IPS-15b (cell line): ENCODE measurements at regions not wholly inside any gene's neighbourhood (a gene's known extent, or its start where the extent isn't known, plus 50 kb on each side); places are given as distances from the start of the nearest gene placed in this dataset.
"Not testable (repeated sequence)": the region's sequence is repeated elsewhere in the genome, so short reads cannot be mapped to it uniquely, and the experiment has no call there.

Experiments used
- H3K27me3 ChIP-seq: one replicate; pipeline ENCODE4 v1.6.1; 2013; ENCODE audit warnings: low read length; ENCODE audit not compliant: control insufficient read depth, insufficient read depth
- H3K36me3 ChIP-seq: one replicate; pipeline ENCODE4 v1.6.1; 2013; ENCODE audit warnings: low read length; ENCODE audit not compliant: control insufficient read depth, insufficient read depth
- H3K4me1 ChIP-seq: one replicate; pipeline ENCODE4 v1.6.1; 2013; ENCODE audit warnings: mild to moderate bottlenecking, low read length; ENCODE audit not compliant: control insufficient read depth, insufficient read depth
- H3K4me3 ChIP-seq: one replicate; pipeline ENCODE4 v1.5.1; 2013; ENCODE audit warnings: low read depth, low read length
- H3K9ac ChIP-seq: one replicate; pipeline ENCODE4 v1.6.1; 2013; ENCODE audit warnings: low read depth, mild to moderate bottlenecking, low read length
- H3K9me3 ChIP-seq: one replicate; pipeline ENCODE4 v1.6.1; 2013; ENCODE audit warnings: mild to moderate bottlenecking, low read length; ENCODE audit not compliant: control insufficient read depth, insufficient read depth

DNA sequence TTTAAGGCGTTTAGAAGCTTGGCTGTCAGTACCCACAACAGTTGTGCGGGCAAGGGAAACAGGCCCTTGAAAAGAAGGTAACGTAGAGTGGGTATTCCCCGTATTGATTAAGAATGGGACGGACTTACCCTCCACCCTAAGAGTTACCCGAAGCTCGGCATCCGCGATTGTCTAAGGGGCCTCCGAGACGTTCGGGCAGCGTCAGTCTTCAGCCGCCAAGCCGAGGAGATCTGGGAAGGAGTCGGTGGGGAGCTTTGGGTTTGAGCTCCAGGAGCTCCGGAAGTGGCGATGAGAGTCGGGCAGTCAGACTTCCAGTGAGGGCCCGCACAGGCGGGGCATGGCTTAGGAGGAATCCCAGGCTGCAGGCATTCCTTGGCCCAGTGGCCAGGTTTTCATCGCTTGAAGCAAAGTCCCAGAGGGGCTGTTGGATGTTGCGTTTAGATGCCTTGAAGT, 748.2 kb upstream of the ADGRB3 start:
- no peak overlapping the region for H3K9ac ChIP-seq
- no peak overlapping the region for H3K4me3 ChIP-seq
- no peaks in the 10 kb centered on the region for H3K27me3 ChIP-seq
- H3K36me3 ChIP-seq, result no peaks in the 10 kb centered on the region
- H3K9me3 ChIP-seq, result no peaks in the 10 kb centered on the region
- no peaks in the 10 kb centered on the region for H3K4me1 ChIP-seq

DNA sequence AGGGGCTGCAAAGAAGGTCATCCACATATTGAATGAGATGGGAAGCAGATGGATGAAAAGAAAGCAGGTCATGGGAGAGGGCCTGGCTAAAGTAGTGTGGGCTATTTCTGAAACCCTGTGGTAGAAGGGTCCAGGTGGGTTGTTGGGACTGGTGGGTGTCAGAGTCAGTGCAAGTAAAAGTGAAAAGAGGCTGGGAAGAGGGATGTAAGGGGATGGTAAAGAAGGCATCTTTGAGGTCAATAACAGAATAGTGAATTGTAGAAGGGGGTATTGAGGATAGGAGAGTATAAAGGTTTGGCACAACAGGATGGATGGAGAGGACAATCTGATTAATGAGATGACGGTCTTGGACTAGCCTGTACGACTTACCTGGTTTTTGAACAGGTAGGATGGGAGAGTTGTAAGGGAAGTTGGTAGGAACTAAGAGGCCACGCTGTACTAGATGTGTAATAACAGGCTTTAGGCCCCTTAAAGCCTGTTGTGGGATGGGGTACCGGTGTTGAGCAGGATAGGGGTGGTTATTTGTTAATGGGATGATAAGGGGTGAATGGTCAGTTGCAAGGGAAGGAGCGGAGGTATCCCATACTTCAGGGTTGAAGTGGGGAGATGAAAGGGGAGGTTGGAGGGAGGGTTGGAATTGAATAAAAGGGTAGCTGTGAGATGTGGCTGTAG, 748.9 kb upstream of the ADGRB3 start:
- H3K9ac ChIP-seq, result no peak overlapping the region
- H3K9me3 ChIP-seq, result no peaks in the 10 kb centered on the region
- H3K4me3 ChIP-seq, result no peak overlapping the region
- H3K36me3 ChIP-seq, result no peaks in the 10 kb centered on the region
- H3K27me3 ChIP-seq, result no peaks in the 10 kb centered on the region
- no peaks in the 10 kb centered on the region for H3K4me1 ChIP-seq

DNA sequence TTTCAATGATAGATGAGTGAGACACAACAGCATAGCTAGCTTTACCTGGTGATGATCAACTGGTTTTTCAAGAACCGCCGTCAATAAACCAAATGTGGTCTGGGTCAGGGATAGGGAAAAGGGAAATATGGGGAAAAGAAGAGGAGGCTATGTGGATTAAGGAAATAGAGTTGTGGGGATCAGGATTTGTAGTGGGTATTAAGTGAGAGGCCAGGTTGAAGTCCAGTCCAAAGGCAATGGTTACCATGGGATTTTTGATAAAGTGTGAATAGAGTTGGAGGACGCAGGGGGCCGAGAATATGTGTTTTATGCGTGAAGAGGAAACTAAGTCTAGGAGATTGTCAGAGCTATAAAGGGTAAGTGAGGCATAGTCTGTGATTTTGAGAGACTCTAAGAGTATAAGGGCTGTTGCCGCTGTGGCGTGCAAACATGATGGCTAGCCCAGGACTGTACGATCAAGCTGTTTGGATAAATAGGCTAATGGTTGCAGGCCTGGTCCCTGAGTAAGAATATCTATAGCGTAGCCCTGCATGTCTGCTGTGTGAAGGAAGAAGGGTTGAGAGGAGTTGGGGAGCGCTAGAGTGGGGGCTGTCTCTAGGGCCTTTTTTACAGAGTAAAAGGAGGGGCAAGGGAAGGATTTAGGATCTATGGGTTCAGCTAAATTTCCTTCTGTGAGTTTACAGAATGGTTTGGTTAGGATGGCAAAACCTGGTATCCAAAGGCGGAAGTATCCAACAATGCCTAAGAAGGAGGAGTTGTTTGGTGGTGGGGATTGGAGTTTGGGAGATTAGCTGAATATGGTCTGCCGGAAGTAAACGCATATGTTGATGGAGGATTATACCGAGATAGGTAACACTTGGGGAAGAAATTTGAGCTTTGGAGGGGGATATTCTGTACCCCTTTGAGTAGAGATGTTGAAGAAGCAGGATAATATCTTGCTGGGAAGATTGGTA, 749.7 kb upstream of the ADGRB3 start:
- H3K27me3 ChIP-seq, result no peaks in the 10 kb centered on the region
- H3K9me3 ChIP-seq, result no peaks in the 10 kb centered on the region
- H3K4me1 ChIP-seq, result no peaks in the 10 kb centered on the region
- H3K4me3 ChIP-seq, result no peak overlapping the region
- no peaks in the 10 kb centered on the region for H3K36me3 ChIP-seq
- H3K9ac ChIP-seq, result no peak overlapping the region

DNA sequence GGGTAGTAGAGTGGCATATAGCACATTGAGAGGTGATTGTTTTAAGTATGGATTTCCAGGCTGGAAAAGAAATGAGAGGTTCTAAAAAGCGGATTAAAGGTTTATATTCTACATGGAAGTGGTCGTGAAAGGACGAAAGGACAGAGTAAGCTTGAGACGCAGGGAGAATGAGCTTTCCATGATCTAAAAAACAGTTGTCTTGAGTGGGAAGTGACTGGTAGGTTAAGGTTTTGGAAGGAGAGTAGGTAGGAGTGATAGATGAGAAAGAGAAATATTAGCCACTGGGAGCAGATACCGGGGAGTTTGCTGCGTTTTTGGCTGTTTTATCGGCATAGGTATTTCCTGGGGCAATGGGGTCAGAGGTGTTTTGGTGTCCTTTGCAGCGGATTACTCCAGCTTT, 750.6 kb upstream of the ADGRB3 start:
- no peaks in the 10 kb centered on the region for H3K27me3 ChIP-seq
- H3K9ac ChIP-seq, result no peak overlapping the region
- H3K4me3 ChIP-seq, result no peak overlapping the region
- no peaks in the 10 kb centered on the region for H3K4me1 ChIP-seq
- H3K36me3 ChIP-seq, result no peaks in the 10 kb centered on the region
- H3K9me3 ChIP-seq, result no peaks in the 10 kb centered on the region

DNA sequence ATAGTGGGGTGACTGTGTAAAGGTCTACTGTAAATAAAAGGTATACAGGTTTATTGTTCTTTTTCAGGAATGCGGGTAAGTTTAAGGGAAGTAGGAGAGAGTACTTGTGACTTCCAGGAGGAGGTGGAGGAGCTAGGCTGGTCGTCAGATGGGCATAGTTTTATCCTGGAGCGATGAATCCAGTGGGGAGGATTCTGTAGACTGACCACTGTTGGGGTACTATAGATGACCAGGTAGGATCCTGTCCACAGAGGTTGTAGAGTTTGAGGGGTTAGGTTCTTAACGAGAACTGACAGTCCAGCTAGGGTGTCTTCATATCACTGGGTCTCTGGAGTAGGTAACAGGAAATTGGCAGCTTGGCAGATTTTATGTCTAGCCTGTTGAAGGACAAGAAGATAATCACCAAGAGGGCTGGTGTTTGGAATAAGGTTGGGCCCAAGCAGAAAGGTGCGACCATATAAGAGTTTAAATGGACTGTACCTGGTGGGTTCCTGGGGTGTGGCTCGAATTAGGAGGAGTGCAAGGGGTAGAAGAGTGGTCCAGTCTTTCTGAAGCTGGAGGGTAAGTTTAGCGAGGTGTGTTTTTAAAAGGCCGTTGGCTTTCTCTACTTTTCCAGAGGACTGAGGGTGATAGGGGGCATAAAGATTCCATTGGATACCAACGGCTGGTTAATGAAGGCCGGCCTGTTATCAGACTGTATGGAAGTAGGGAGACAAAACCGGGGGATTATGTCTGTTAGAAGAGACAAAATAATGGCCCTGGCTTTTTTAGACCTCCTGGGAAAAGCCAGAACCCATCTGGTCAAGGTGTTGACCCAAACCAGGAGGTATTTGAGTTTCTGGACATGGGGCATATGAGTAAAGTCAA, 751.3 kb upstream of the ADGRB3 start:
- H3K9me3 ChIP-seq, result no peaks in the 10 kb centered on the region
- H3K4me3 ChIP-seq, result no peak overlapping the region
- no peaks in the 10 kb centered on the region for H3K36me3 ChIP-seq

DNA sequence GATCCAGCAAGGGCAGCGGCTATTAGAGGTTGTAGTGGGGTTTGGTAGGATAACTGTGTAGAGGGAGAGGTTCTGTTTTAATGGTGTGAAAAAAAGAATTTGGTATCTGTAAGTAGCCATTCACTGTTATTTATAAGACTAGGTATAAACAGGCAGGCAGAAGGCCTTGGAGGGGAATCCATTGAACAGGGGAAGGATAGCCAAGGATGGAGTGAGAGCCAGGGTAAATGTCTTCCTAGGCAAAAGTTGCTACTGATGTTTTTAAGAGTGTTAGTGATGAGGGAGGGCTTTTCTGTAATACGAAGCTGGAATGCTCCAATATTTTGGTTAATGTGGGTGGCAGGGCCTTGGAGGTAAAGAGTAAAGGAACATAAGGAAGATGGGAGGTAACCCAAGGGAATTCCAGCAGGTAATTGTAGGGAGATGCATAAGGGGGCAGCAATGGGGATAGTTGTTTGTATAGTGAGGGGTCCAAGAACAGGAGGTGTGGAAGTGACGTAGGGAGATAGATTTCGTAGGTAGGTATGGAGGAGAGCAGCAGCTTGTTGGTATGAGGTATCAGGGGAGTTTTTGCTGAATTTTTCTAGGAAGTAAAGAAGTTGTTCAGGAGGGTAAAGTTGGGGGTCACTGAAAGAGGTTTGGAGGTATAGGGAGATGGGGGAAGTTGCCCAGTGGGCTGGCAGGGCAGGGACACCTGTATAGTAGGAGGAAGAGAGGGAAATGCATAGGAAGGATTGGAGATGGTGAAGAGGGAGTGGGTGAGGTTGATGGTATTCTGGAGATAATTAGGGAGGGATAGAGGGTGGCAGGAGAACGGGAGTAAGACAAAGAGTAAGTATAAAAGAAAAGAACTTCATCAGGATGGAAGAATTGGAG, 752.4 kb upstream of the ADGRB3 start:
- Histone ChIP-seq H3K27me3 (no peaks in the 10 kb centered on the region), H3K4me1 (no peaks in the 10 kb centered on the region), H3K4me3 (no peak overlapping the region), H3K9ac (no peak overlapping the region), H3K9me3 (no peaks in the 10 kb centered on the region), H3K36me3 (no peaks in the 10 kb centered on the region)

More for the DNA sequence above, 751.3 kb upstream of the ADGRB3 start:
- no peaks in the 10 kb centered on the region for H3K27me3 ChIP-seq
- no peaks in the 10 kb centered on the region for H3K4me1 ChIP-seq
- H3K9ac ChIP-seq, result no peak overlapping the region

DNA sequence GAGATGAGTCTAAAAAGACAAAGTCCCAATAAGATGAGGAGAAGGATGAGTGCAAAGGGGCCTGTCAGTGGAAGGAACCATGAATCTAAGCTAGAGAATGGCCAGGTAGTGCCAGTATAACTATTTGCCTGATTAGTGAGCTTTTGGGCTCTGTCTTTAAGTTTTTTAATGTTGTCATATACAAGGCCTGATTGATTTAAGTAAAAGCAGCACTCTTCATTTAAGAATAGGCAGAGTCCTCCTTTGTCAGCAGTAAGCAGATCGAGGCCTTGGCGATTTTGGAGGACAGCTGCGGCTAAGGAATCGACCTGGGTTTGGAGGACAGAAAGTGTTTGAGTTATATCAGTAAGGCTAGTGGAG, 753.4 kb upstream of the ADGRB3 start:
- no peak overlapping the region for H3K4me3 ChIP-seq
- no peaks in the 10 kb centered on the region for H3K36me3 ChIP-seq
- H3K9me3 ChIP-seq, result no peaks in the 10 kb centered on the region
- no peaks in the 10 kb centered on the region for H3K4me1 ChIP-seq
- H3K9ac ChIP-seq, result no peak overlapping the region
- no peaks in the 10 kb centered on the region for H3K27me3 ChIP-seq

DNA sequence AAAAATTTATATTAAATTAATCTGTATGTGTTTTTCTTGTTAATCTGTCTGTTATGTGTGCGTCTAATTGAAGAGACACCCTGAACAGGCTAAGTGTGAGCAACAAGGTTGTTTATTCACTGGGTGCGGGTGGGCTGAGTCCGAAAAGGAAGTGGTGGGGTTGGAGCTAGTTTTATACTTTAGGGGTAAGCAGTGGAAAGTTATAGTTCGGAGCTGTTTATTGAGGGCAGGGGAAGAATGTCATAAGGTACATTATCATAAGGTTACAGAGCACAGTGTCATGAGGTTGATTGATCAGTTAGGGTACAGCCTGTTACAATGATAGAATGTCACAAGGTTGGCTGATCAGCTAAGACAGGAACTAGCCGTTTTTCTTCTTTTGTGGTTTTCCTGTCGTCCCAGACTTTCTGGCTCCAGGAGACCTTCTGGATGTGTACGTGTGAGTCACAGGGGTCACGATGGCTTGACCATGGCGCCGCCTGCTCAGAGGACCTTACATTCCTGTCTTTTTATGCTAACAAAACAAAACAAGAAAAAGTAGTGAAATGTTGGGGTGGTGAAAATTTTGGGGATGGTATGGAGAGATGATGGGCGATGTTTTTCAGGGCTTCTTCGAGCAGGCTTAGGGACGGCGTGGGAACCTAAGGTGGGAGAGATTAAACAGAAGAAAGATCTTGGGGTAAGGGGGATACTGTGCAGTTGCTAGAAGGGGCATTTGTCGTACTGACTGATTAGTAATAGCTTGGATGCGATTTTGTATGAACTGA, 754.0 kb upstream of the ADGRB3 start:
- Histone ChIP-seq H3K27me3 (no peaks in the 10 kb centered on the region), H3K4me1 (no peaks in the 10 kb centered on the region), H3K9ac (no peak overlapping the region), H3K4me3 (no peak overlapping the region), H3K36me3 (no peaks in the 10 kb centered on the region), H3K9me3 (no peaks in the 10 kb centered on the region)

DNA sequence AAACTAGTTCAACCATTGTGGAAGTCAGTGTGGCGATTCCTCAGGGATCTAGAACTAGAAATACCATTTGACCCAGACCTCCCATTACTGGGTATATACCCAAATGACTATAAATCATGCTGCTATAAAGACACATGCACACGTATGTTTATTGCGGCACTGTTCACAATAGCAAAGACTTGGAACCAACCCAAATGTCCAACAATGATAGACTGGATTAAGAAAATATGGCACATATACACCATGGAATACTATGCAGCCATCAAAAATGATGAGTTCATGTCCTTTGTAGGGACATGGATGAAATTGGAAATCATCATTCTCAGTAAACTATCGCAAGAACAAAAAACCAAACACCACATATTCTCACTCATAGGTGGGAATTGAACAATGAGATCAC, 754.7 kb upstream of the ADGRB3 start:
- H3K4me1 ChIP-seq, H3K4me3 ChIP-seq, H3K27me3 ChIP-seq, H3K9me3 ChIP-seq, H3K9ac ChIP-seq, H3K36me3 ChIP-seq: not testable (repeated sequence)

DNA sequence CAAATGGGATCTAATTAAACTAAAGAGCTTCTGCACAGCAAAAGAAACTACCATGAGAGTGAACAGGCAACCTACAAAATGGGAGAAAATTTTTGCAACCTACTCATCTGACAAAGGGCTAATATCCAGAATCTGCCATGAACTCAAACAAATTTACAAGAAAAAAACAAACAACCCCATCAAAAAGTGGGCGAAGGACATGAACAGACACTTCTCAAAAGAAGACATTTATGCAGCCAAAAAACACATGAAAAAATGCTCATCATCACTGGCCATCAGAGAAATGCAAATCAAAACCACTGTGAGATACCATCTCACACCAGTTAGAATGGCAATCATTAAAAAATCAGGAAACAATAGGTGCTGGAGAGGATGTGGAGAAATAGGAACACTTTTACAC, 755.2 kb upstream of the ADGRB3 start:
- H3K4me3 ChIP-seq, H3K9ac ChIP-seq, H3K36me3 ChIP-seq, H3K9me3 ChIP-seq, H3K27me3 ChIP-seq, H3K4me1 ChIP-seq: not testable (repeated sequence)
